CD4-positive, alpha-beta T cell (primary cell): ENCODE measurements at regions not wholly inside any gene's neighbourhood (a gene's known extent, or its start where the extent isn't known, plus 50 kb on each side); places are given as distances from the start of the nearest gene placed in this dataset.

Experiments
- ATAC-seq: fragments of 200-7000 bp; cut with Tn5 transposase; one replicate; pipeline ENCODE4 v1.10.0; 2022; ENCODE audit warnings: mild to moderate bottlenecking; ENCODE audit not compliant: poor library complexity
- CTCF ChIA-PET: fragments of 350-600 bp; sonication (Branson Sonifier 250); formaldehyde crosslinking; loops from one replicate; lab custom pipeline; 2021; ENCODE audit warnings: antibody characterized with exemption, inconsistent platforms; lab: Charles Lee
- POLR2A ChIA-PET: fragments of 350-600 bp; sonication (Branson Sonifier 250); formaldehyde crosslinking; loops from one replicate; lab custom pipeline; 2021; ENCODE audit warnings: antibody characterized with exemption, inconsistent platforms; lab: Charles Lee
- DNase-seq, 14 experiments: peaks; one replicate each; pipeline ENCODE4 v3.0.0-alpha.2; 2013 to 2020; ENCODE audit warnings: mixed read lengths in 2 of 14
- H3K27ac ChIP-seq, 2 donors: one replicate each; pipeline versions ENCODE4 v1.5.1 to v1.7.0; 2013; ENCODE audit warnings: low read length in 2 of 2, low read depth in 1 of 2, mild to moderate bottlenecking in 1 of 2
- H3K27me3 ChIP-seq, 2 experiments: 1 replicate in 1 of 2; 2 replicates in 1 of 2; pipeline versions ENCODE4 v1.6.1 to v1.7.0; 2013; ENCODE audit warnings: low read length in 2 of 2, control low read depth in 1 of 2, mild to moderate bottlenecking in 1 of 2, moderate library complexity in 1 of 2; ENCODE audit not compliant: insufficient read depth in 2 of 2, control insufficient read depth in 1 of 2
- H3K36me3 ChIP-seq: one replicate; pipeline ENCODE4 v1.6.1; 2013; ENCODE audit warnings: low read length, control low read depth; ENCODE audit not compliant: insufficient read depth
- H3K4me1 ChIP-seq: one replicate; pipeline ENCODE4 v1.6.1; 2013; ENCODE audit warnings: low read length, control low read depth; ENCODE audit not compliant: insufficient read depth
- H3K4me3 ChIP-seq: one replicate; pipeline ENCODE4 v1.5.1; 2013; ENCODE audit warnings: mild to moderate bottlenecking, low read length, moderate library complexity
- H3K9me3 ChIP-seq, 2 experiments: 1 replicate in 1 of 2; 2 replicates in 1 of 2; pipeline versions ENCODE4 v1.6.1 to v1.7.0; 2013; ENCODE audit warnings: low read length in 2 of 2, mild to moderate bottlenecking in 2 of 2, control low read depth in 1 of 2, moderate library complexity in 1 of 2; ENCODE audit not compliant: control insufficient read depth in 1 of 2, insufficient read depth in 1 of 2
- H3K27ac Mint-ChIP-seq: one replicate; pipeline ENCODE4 v1.8.0; 2020; ENCODE audit warnings: mixed read lengths
- H3K27me3 Mint-ChIP-seq: one replicate; pipeline ENCODE4 v1.8.0; 2021; ENCODE audit warnings: mixed read lengths
- H3K36me3 Mint-ChIP-seq: one replicate; pipeline ENCODE4 v1.8.0; 2021; ENCODE audit warnings: low read depth, mixed read lengths
- H3K4me1 Mint-ChIP-seq: one replicate; pipeline ENCODE4 v1.8.0; 2021; ENCODE audit warnings: low read depth, mixed read lengths
- H3K4me3 Mint-ChIP-seq: one replicate; pipeline ENCODE4 v1.8.0; 2020; ENCODE audit warnings: mild to moderate bottlenecking, mixed read lengths
- H3K9me3 Mint-ChIP-seq: one replicate; pipeline ENCODE4 v1.8.0; 2020; ENCODE audit warnings: mixed read lengths
- CTCF ChIP-seq: fragments of 200-600 bp; IDR thresholded peaks from one replicate; pipeline ENCODE4 v1.8.0; 2022; ENCODE audit warnings: antibody characterized with exemption, mild to moderate bottlenecking
- intact Hi-C, 2 experiments: fragments of 100-400 bp; cut with DNase I in 1 of 2; cut with micrococcal nuclease in 1 of 2; formaldehyde crosslinking; loops; one replicate each; pipeline versions ENCODE4 v1.15.1 to v1.9.0; 2023 to 2025; cut with DNase I, micrococcal nuclease

- ChIA-PET CTCF (no interaction called here), POLR2A (no interaction called here)
- no peak for TF ChIP-seq CTCF
- H3K4me3 Mint-ChIP-seq: no peak overlapping the region
- ATAC-seq (no peak), DNase-seq (no peak)
- Histone ChIP-seq H3K4me1 (no peaks in the 10 kb centered on the region), H3K27ac (no peak overlapping the region), H3K36me3 (no peaks in the 10 kb centered on the region), H3K4me3 (no peak overlapping the region), H3K9me3 (peaks cover under 1 to 6% of the 10 kb centered on the region in 2 experiments), H3K27me3 (no peaks in the 10 kb centered on the region)
- no peaks in the 10 kb centered on the region for H3K4me1 Mint-ChIP-seq
- H3K36me3 Mint-ChIP-seq: no peaks in the 10 kb centered on the region
- peaks cover 6% of the 10 kb centered on the region for H3K9me3 Mint-ChIP-seq
- intact Hi-C loops: no loop called here
- H3K27ac Mint-ChIP-seq: no peak overlapping the region
- no peaks in the 10 kb centered on the region for H3K27me3 Mint-ChIP-seq
Observed at GRCh38 chr16:6689643-6690042, 643.0 kb upstream of the RBFOX1 start.

GRCh38 chr16:6687593-6687992 lies 645.1 kb upstream of the RBFOX1 start:
- Histone ChIP-seq H3K4me1 (no peaks in the 10 kb centered on the region), H3K36me3 (no peaks in the 10 kb centered on the region), H3K27me3 (no peaks in the 10 kb centered on the region), H3K4me3 (no peak overlapping the region), H3K27ac (no peak overlapping the region), H3K9me3 (peaks cover under 1 to 6% of the 10 kb centered on the region in 2 experiments)
- no peak overlapping the region for H3K4me3 Mint-ChIP-seq
- ChIA-PET CTCF (no interaction called here), POLR2A (no interaction called here)
- H3K9me3 Mint-ChIP-seq: peaks cover 6% of the 10 kb centered on the region
- H3K36me3 Mint-ChIP-seq: no peaks in the 10 kb centered on the region
- H3K4me1 Mint-ChIP-seq: no peaks in the 10 kb centered on the region
- no peak for TF ChIP-seq CTCF
- no peak for ATAC-seq
- no peak overlapping the region for H3K27ac Mint-ChIP-seq
- no peak for DNase-seq
- no peaks in the 10 kb centered on the region for H3K27me3 Mint-ChIP-seq
- intact Hi-C loops: no loop called here

GRCh38 chr16:6684076-6684673 lies 648.5 kb upstream of the RBFOX1 start:
- Mint-ChIP-seq H3K27me3 (no peaks in the 10 kb centered on the region), H3K4me3 (no peak overlapping the region), H3K27ac (no peak overlapping the region), H3K4me1 (no peaks in the 10 kb centered on the region), H3K9me3 (peaks cover 4% of the 10 kb centered on the region), H3K36me3 (no peaks in the 10 kb centered on the region)
- intact Hi-C loops: no loop called here
- TF ChIP-seq CTCF: no peak
- no peaks in the 10 kb centered on the region for H3K36me3 ChIP-seq
- H3K9me3 ChIP-seq: peaks cover 6% of the 10 kb centered on the region in 2 experiments
- CTCF ChIA-PET: no interaction called here
- peak in 1 of 14 experiments; percentile 4 for DNase-seq
- no peaks in the 10 kb centered on the region for H3K4me1 ChIP-seq
- H3K27me3 ChIP-seq: no peaks in the 10 kb centered on the region
- no peak overlapping the region for H3K27ac ChIP-seq
- POLR2A ChIA-PET: no interaction called here
- no peak overlapping the region for H3K4me3 ChIP-seq
- no peak for ATAC-seq
